ENCODE measurements at regions not wholly inside any gene's neighbourhood (a gene's known extent, or its start where the extent isn't known, plus 50 kb on each side); places are given as distances from the start of the nearest gene placed in this dataset.

- DNase-seq (ENCODE audit: low spot score), result no peak
- Histone ChIP-seq H3K36me3 (no peaks in the 10 kb centered on the region), H3K4me3 (no peak overlapping the region), H3K4me1 (peaks cover 0 to 20% of the 10 kb centered on the region in 2 donors), H3K27ac (no peak overlapping the region), H3K9me3 (no peaks in the 10 kb centered on the region), H3K27me3 (no peaks in the 10 kb centered on the region)
- TF ChIP-seq CTCF (IDR thresholded peaks at IDR 0.05), result no peak
Measured at GRCh38 chr14:65239938-65240296, 137.6 kb upstream of the MAX start.

GRCh38 chr14:65241125-65241752 is 138.9 kb upstream of the MAX start:
- Histone ChIP-seq H3K27me3 (no peaks in the 10 kb centered on the region), H3K4me1 (peaks cover 0 to 20% of the 10 kb centered on the region in 2 donors), H3K36me3 (no peaks in the 10 kb centered on the region), H3K9me3 (no peaks in the 10 kb centered on the region), H3K27ac (no peak overlapping the region), H3K4me3 (no peak overlapping the region)
- no peak for TF ChIP-seq CTCF (IDR thresholded peaks at IDR 0.05)
- DNase-seq (ENCODE audit: low spot score), result no peak

GRCh38 chr14:65242732-65243134 is 140.4 kb upstream of the MAX start:
- Histone ChIP-seq H3K4me3 (no peak overlapping the region), H3K27ac (no peak overlapping the region), H3K9me3 (no peaks in the 10 kb centered on the region), H3K4me1 (peaks cover 0 to 12% of the 10 kb centered on the region in 2 donors), H3K27me3 (no peaks in the 10 kb centered on the region), H3K36me3 (no peaks in the 10 kb centered on the region)
- DNase-seq (ENCODE audit: low spot score), result no peak
- TF ChIP-seq CTCF (IDR thresholded peaks at IDR 0.05), result no peak

DNA sequence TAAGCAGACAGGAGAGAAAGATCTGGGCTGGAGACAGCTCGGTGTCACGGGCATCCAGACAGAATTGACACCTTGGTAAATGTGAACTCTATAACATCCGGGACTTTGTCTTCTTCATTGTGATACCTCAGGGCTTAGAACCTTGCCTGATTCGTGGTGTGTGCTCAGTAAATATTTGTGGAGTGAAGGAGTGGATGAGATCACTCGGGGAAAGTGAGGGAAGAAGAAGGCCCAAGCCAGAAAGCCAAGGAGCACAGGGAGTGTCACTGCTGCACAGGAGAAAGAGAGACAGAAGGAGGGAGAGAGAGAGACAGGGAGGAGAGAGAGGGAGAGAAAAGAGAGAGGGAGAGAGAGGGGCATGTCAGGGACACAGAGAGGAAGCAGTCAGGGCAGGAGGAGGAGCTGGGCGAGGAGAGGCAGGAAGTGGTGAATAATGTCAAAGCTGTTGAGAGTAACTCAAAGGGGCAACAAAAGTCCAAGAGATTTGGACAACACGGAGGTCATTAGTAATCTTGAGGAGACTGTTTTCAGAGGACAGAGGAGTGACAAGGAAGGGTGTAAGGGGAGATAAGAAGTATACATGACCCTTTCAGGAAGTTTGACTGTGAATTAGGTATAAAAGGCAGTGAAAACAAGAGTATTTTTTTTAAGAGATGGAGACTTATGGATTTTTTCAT is 141.6 kb upstream of the MAX start:
- TF ChIP-seq CTCF (IDR thresholded peaks at IDR 0.05), result no peak
- H3K9me3 ChIP-seq, result peaks cover 0 to 4% of the 10 kb centered on the region in 2 donors
- peaks cover 0 to 10% of the 10 kb centered on the region in 2 donors for H3K4me1 ChIP-seq
- DNase-seq (ENCODE audit: low spot score), result no peak
- no peak overlapping the region for H3K4me3 ChIP-seq
- H3K36me3 ChIP-seq, result no peaks in the 10 kb centered on the region
- H3K27ac ChIP-seq, result no peak overlapping the region
- no peaks in the 10 kb centered on the region for H3K27me3 ChIP-seq

DNA sequence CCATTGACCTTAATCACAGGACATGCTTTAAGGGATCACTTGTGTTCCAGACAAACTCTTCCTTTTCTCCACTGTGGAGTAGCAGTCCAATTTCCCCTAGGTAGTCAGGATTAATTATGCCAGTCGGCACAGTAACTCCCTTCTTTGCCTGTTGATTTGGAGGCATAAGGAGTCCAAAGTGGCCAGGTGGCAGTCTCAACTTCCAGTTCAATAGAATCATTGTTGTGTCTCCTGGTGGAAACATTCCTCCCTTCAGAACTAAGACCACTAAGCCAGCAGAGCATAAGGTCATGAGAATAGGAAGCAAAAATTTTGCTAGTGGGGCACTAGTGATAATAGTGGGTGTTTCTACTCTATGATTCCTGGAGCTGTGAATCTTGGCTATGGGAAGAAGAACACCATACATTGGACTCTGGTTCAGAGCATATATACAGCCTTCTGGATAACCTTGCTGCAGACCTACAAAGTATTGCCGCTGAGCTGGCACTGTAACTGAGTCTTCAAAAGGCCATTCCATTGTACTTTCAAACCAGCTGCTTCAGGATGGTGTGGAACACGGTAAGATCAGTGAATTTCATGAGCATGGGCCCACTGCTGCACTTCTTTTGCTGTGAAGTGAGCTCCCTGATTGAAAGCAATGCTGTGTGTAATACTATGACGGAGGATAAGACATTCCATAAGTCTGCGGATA is 147.3 kb upstream of the MAX start:
- Histone ChIP-seq H3K27me3 (no peaks in the 10 kb centered on the region), H3K27ac (no peak overlapping the region), H3K4me3 (no peak overlapping the region), H3K36me3 (no peaks in the 10 kb centered on the region), H3K9me3 (peaks cover 0 to 4% of the 10 kb centered on the region in 2 donors), H3K4me1 (no peaks in the 10 kb centered on the region)
- TF ChIP-seq CTCF (IDR thresholded peaks at IDR 0.05), result no peak
- DNase-seq (ENCODE audit: low spot score), result no peak
